ENCODE measurements at regions not wholly inside any gene's neighbourhood (a gene's known extent, or its start where the extent isn't known, plus 50 kb on each side); places are given as distances from the start of the nearest gene placed in this dataset.

DNA sequence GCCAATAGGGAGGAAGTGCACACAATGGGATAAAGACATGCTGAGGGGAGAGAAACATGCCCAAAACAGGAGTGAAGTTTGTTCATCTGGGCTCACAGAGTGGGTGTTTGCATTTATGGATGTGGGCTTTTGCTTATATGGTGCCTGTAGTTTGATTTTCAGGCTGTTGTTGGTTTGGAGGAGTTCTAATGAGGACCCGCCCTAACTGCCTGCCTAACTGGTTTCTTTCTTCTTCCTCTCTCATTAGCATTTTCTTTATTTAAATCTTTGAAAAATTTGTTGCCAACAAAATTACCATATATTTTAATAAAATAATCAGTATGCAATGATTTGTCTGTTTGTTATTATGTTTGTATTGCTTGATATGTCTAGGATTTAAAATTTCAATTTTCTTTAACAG, 1965.8 kb downstream of the C4orf33 start:
- H3K4me1 ChIP-seq (ENCODE audit: control insufficient read depth in 4 of 4, insufficient read depth in 4 of 4, low read length in 3 of 4) = no peaks in the 10 kb centered on the region
- peak overlapping the region in 1 of 3 donors; percentile 2 for H3K4me3 ChIP-seq (ENCODE audit: low read depth in 1 of 3, low read length in 3 of 3)
- no peak overlapping the region for H3K27ac ChIP-seq (ENCODE audit: low read depth in 1 of 2, low read length in 2 of 2)
- peaks cover 1 to 13% (median 10%) of the 10 kb centered on the region in 4 donors for H3K9me3 ChIP-seq (ENCODE audit: control insufficient read depth in 4 of 4, low read length in 3 of 4)
- no peak for TF ChIP-seq SP1 (IDR thresholded peaks at IDR 0.05)
- TF ChIP-seq, protein P1, sequence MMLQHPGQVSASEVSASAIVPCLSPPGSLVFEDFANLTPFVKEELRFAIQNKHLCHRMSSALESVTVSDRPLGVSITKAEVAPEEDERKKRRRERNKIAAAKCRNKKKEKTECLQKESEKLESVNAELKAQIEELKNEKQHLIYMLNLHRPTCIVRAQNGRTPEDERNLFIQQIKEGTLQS (IDR thresholded peaks at IDR 0.05) = no peak
- TF ChIP-seq, protein P2, sequence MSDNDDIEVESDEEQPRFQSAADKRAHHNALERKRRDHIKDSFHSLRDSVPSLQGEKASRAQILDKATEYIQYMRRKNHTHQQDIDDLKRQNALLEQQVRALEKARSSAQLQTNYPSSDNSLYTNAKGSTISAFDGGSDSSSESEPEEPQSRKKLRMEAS (IDR thresholded peaks at IDR 0.05) = no peak
- TF ChIP-seq GABPA (IDR thresholded peaks at IDR 0.05 in 1 of 2, conservative IDR thresholded peaks at IDR 0.05 in 1 of 2) = no peak
- no peak for TF ChIP-seq JUND (IDR thresholded peaks at IDR 0.05)
- no peak for TF ChIP-seq RXRA (IDR thresholded peaks at IDR 0.05)
- TF ChIP-seq FOXA2 (IDR thresholded peaks at IDR 0.05) = no peak
- no peak for TF ChIP-seq YY1 (IDR thresholded peaks at IDR 0.05)
- TF ChIP-seq, protein P3, sequence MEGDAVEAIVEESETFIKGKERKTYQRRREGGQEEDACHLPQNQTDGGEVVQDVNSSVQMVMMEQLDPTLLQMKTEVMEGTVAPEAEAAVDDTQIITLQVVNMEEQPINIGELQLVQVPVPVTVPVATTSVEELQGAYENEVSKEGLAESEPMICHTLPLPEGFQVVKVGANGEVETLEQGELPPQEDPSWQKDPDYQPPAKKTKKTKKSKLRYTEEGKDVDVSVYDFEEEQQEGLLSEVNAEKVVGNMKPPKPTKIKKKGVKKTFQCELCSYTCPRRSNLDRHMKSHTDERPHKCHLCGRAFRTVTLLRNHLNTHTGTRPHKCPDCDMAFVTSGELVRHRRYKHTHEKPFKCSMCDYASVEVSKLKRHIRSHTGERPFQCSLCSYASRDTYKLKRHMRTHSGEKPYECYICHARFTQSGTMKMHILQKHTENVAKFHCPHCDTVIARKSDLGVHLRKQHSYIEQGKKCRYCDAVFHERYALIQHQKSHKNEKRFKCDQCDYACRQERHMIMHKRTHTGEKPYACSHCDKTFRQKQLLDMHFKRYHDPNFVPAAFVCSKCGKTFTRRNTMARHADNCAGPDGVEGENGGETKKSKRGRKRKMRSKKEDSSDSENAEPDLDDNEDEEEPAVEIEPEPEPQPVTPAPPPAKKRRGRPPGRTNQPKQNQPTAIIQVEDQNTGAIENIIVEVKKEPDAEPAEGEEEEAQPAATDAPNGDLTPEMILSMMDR (IDR thresholded peaks at IDR 0.05; ENCODE audit: low read depth, low read length, missing input control) = no peak
- no peak for DNase-seq (ENCODE audit: low spot score)
- WGBS = 73% methylated on average over 1 of the region's 1 CpG
- H3K36me3 ChIP-seq (ENCODE audit: control insufficient read depth in 4 of 4, insufficient read depth in 3 of 4, low read depth in 1 of 4, low read length in 3 of 4) = no peaks in the 10 kb centered on the region
- no peaks in the 10 kb centered on the region for H3K27me3 ChIP-seq (ENCODE audit: control insufficient read depth in 4 of 4, insufficient read depth in 4 of 4, low read length in 3 of 4)
- no peak overlapping the region for H3K9ac ChIP-seq (ENCODE audit: low read depth in 1 of 2, low read length in 2 of 2)

DNA sequence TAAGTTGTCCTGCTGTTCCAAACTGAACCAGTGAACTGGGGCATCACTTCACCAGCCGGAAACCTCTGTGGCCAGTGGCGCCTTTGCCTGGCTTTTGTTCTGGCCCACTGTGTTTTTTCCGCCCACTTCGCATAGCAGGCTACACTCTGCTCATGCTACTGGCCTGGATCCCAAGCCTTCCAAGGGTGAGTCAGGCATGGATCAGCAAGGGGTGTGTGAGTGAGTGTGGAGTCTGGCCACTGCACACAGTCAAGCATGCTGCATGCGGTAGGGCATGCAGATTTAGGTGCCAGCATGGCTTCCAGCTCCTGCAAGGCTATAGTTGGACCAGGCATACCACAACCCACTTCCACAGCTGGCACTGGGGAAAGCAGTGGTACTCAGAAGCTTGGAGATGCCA, 1967.9 kb downstream of the C4orf33 start:
- Histone ChIP-seq H3K9ac (ENCODE audit: low read depth in 1 of 2, low read length in 2 of 2) (no peak overlapping the region), H3K27me3 (ENCODE audit: control insufficient read depth in 4 of 4, insufficient read depth in 4 of 4, low read length in 3 of 4) (no peaks in the 10 kb centered on the region), H3K4me3 (ENCODE audit: low read depth in 1 of 3, low read length in 3 of 3) (no peak overlapping the region), H3K9me3 (ENCODE audit: control insufficient read depth in 4 of 4, low read length in 3 of 4) (peaks cover 1 to 13% (median 10%) of the 10 kb centered on the region in 4 donors), H3K36me3 (ENCODE audit: control insufficient read depth in 4 of 4, insufficient read depth in 3 of 4, low read depth in 1 of 4, low read length in 3 of 4) (no peaks in the 10 kb centered on the region), H3K4me1 (ENCODE audit: control insufficient read depth in 4 of 4, insufficient read depth in 4 of 4, low read length in 3 of 4) (no peaks in the 10 kb centered on the region), H3K27ac (ENCODE audit: low read depth in 1 of 2, low read length in 2 of 2) (no peak overlapping the region)
- no peak for DNase-seq (ENCODE audit: low spot score)
- 95% methylated on average over 5 of the region's 5 CpGs for WGBS
- TF ChIP-seq, protein P4, sequence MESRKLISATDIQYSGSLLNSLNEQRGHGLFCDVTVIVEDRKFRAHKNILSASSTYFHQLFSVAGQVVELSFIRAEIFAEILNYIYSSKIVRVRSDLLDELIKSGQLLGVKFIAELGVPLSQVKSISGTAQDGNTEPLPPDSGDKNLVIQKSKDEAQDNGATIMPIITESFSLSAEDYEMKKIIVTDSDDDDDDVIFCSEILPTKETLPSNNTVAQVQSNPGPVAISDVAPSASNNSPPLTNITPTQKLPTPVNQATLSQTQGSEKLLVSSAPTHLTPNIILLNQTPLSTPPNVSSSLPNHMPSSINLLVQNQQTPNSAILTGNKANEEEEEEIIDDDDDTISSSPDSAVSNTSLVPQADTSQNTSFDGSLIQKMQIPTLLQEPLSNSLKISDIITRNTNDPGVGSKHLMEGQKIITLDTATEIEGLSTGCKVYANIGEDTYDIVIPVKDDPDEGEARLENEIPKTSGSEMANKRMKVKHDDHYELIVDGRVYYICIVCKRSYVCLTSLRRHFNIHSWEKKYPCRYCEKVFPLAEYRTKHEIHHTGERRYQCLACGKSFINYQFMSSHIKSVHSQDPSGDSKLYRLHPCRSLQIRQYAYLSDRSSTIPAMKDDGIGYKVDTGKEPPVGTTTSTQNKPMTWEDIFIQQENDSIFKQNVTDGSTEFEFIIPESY (IDR thresholded peaks at IDR 0.05) = no peak

DNA sequence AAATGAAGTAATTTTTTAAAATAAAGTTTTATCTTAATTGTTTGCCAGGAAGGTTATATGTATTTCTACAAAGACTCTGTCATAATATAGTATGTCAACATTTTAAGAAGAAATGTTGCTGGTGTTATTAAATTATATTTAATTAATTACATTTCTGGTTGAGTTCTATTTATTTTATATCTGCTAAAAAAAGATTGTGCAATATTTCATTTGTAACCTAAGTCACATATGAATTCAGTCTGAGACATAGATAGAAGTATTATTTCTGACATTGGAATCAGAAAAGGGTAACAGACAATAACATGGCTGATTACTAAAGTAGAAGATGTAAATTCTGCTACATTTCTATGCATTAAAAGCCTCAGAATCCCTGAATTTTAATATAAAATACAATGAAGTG, 1985.1 kb downstream of the C4orf33 start:
- H3K9ac ChIP-seq (ENCODE audit: low read depth in 1 of 2, low read length in 2 of 2) = no peak overlapping the region
- H3K27ac ChIP-seq (ENCODE audit: low read depth in 1 of 2, low read length in 2 of 2) = no peak overlapping the region
- H3K27me3 ChIP-seq (ENCODE audit: control insufficient read depth in 4 of 4, insufficient read depth in 4 of 4, low read length in 3 of 4) = no peaks in the 10 kb centered on the region
- H3K36me3 ChIP-seq (ENCODE audit: control insufficient read depth in 4 of 4, insufficient read depth in 3 of 4, low read depth in 1 of 4, low read length in 3 of 4) = no peaks in the 10 kb centered on the region
- peaks cover 0 to 6% (median 1%) of the 10 kb centered on the region in 4 donors for H3K4me1 ChIP-seq (ENCODE audit: control insufficient read depth in 4 of 4, insufficient read depth in 4 of 4, low read length in 3 of 4)
- no peak overlapping the region for H3K4me3 ChIP-seq (ENCODE audit: low read depth in 1 of 3, low read length in 3 of 3)
- TF ChIP-seq YY1 (IDR thresholded peaks at IDR 0.05) = no peak
- TF ChIP-seq TAF1 (conservative IDR thresholded peaks at IDR 0.05) = no peak
- no peak for TF ChIP-seq NR2F2 (IDR thresholded peaks at IDR 0.05)
- TF ChIP-seq, protein P1 (IDR thresholded peaks at IDR 0.05) = no peak
- TF ChIP-seq JUND (IDR thresholded peaks at IDR 0.05) = no peak
- TF ChIP-seq GABPA (IDR thresholded peaks at IDR 0.05 in 1 of 2, conservative IDR thresholded peaks at IDR 0.05 in 1 of 2) = no peak
- TF ChIP-seq, protein P4 (IDR thresholded peaks at IDR 0.05) = no peak
- TF ChIP-seq, protein P5, sequence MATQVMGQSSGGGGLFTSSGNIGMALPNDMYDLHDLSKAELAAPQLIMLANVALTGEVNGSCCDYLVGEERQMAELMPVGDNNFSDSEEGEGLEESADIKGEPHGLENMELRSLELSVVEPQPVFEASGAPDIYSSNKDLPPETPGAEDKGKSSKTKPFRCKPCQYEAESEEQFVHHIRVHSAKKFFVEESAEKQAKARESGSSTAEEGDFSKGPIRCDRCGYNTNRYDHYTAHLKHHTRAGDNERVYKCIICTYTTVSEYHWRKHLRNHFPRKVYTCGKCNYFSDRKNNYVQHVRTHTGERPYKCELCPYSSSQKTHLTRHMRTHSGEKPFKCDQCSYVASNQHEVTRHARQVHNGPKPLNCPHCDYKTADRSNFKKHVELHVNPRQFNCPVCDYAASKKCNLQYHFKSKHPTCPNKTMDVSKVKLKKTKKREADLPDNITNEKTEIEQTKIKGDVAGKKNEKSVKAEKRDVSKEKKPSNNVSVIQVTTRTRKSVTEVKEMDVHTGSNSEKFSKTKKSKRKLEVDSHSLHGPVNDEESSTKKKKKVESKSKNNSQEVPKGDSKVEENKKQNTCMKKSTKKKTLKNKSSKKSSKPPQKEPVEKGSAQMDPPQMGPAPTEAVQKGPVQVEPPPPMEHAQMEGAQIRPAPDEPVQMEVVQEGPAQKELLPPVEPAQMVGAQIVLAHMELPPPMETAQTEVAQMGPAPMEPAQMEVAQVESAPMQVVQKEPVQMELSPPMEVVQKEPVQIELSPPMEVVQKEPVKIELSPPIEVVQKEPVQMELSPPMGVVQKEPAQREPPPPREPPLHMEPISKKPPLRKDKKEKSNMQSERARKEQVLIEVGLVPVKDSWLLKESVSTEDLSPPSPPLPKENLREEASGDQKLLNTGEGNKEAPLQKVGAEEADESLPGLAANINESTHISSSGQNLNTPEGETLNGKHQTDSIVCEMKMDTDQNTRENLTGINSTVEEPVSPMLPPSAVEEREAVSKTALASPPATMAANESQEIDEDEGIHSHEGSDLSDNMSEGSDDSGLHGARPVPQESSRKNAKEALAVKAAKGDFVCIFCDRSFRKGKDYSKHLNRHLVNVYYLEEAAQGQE (IDR thresholded peaks at IDR 0.05) = no peak
- no peak for TF ChIP-seq FOXA1 (IDR thresholded peaks at IDR 0.05)
- no peak for DNase-seq (ENCODE audit: low spot score)
- no peaks in the 10 kb centered on the region for H3K9me3 ChIP-seq (ENCODE audit: control insufficient read depth in 4 of 4, low read length in 3 of 4)
